GM19025 (cell line): ENCODE measurements at regions not wholly inside any gene's neighbourhood (a gene's known extent, or its start where the extent isn't known, plus 50 kb on each side); places are given as distances from the start of the nearest gene placed in this dataset.
"Not testable (repeated sequence)": the region's sequence is repeated elsewhere in the genome, so short reads cannot be mapped to it uniquely, and the experiment has no call there.

Experiments used
- ATAC-seq: cut with Tn5 transposase; IDR thresholded peaks from one replicate; pipeline ENCODE4 v1.9.1; 2021; ENCODE audit warnings: mild to moderate bottlenecking, low read depth, moderate library complexity; ENCODE audit not compliant: unreplicated experiment

GRCh38 chr6:98366371-98366770 lies 468.0 kb upstream of the POU3F2 start:
- no peak for ATAC-seq

- no peak for ATAC-seq
Measured at GRCh38 chr6:98380589-98380988, 453.8 kb upstream of the POU3F2 start.

GRCh38 chr6:98382246-98382645 lies 452.1 kb upstream of the POU3F2 start:
- ATAC-seq = no peak

- ATAC-seq = no peak
Measured at GRCh38 chr6:98384334-98384733, 450.0 kb upstream of the POU3F2 start.

- ATAC-seq = no peak
Measured at GRCh38 chr6:98384801-98385200, 449.6 kb upstream of the POU3F2 start.

- no peak for ATAC-seq
Measured at GRCh38 chr6:98395610-98396166, 438.7 kb upstream of the POU3F2 start.

GRCh38 chr6:98416027-98416426 lies 418.3 kb upstream of the POU3F2 start:
- ATAC-seq = no peak

GRCh38 chr6:98416497-98417158 lies 417.7 kb upstream of the POU3F2 start:
- not testable (repeated sequence) for ATAC-seq

GRCh38 chr6:98433325-98434056 lies 400.9 kb upstream of the POU3F2 start:
- ATAC-seq = peak; percentile 71

GRCh38 chr6:98443633-98444032 lies 390.7 kb upstream of the POU3F2 start:
- no peak for ATAC-seq

GRCh38 chr6:98452685-98453084 lies 381.7 kb upstream of the POU3F2 start:
- no peak for ATAC-seq

- ATAC-seq = no peak
Measured at GRCh38 chr6:98454809-98455322, 379.5 kb upstream of the POU3F2 start.

GRCh38 chr6:98458708-98459107 lies 375.7 kb upstream of the POU3F2 start:
- no peak for ATAC-seq

GRCh38 chr6:98463038-98464000 lies 371.1 kb upstream of the POU3F2 start:
- no peak for ATAC-seq

- no peak for ATAC-seq
Measured at GRCh38 chr6:98467091-98467490, 367.3 kb upstream of the POU3F2 start.

- no peak for ATAC-seq
Measured at GRCh38 chr6:98467902-98468301, 366.5 kb upstream of the POU3F2 start.

- ATAC-seq = no peak
Measured at GRCh38 chr6:98469141-98469540, 365.2 kb upstream of the POU3F2 start.

GRCh38 chr6:98470821-98471220 lies 363.6 kb upstream of the POU3F2 start:
- no peak for ATAC-seq

- no peak for ATAC-seq
Measured at GRCh38 chr6:98471444-98471843, 362.9 kb upstream of the POU3F2 start.

- ATAC-seq = no peak
Measured at GRCh38 chr6:98477231-98477630, 357.1 kb upstream of the POU3F2 start.

- ATAC-seq = no peak
Measured at GRCh38 chr6:98484696-98485095, 349.7 kb upstream of the POU3F2 start.
